ENCODE measurements at regions not wholly inside any gene's neighbourhood (a gene's known extent, or its start where the extent isn't known, plus 50 kb on each side); places are given as distances from the start of the nearest gene placed in this dataset.

DNA sequence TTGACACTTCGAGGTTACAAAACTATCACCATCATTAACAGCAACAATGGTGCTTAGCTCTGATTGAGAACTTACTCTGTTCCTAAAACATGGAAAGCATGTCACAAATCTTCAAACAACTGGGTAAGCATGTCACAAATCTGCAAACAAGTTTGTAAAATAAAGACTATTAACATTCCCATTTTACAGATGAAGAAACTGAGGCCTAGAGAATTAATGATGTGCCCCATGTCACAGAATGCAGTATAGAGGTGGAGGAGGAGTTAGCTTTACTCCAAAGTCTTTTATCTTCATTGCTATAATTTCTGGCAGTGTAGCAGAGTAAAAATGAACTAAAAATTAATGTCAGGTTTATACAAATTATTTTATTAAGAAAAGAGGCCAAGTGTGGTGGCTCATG is 73.4 kb downstream of the NR2F2 start:
- TF ChIP-seq ZNF565 (CRISPR knock-in tag; conservative IDR thresholded peaks at IDR 0.05; ENCODE audit: low read depth) = no peak
- no peak for TF ChIP-seq RARB (CRISPR knock-in tag; IDR thresholded peaks at IDR 0.05)
- TF ChIP-seq OSR1 (CRISPR knock-in tag; IDR thresholded peaks at IDR 0.05) = no peak
- TF ChIP-seq BACH2 (CRISPR knock-in tag; IDR thresholded peaks at IDR 0.05; ENCODE audit: borderline replicate concordance) = no peak
- no peak for TF ChIP-seq CSDC2 (CRISPR knock-in tag; IDR thresholded peaks at IDR 0.05)

Measured in SK-N-SH treated with all-trans-retinoic acid at 6 μM for 48 hours (cell line).